Activated B cell treated with CpG ODN at 0.5 μM for 24 hours (primary cell): ENCODE measurements at regions not wholly inside any gene's neighbourhood (a gene's known extent, or its start where the extent isn't known, plus 50 kb on each side); places are given as distances from the start of the nearest gene placed in this dataset.

Experiments
- ATAC-seq: fragments of 200-7000 bp; cut with Tn5 transposase; one replicate; pipeline ENCODE4 v1.10.0; 2021; ENCODE audit warnings: low read depth, mild to moderate bottlenecking, moderate library complexity
- CTCF ChIA-PET: fragments of 350-600 bp; sonication (Branson Sonifier 250); formaldehyde crosslinking; loops from one replicate; lab custom pipeline; 2021; ENCODE audit warnings: antibody characterized with exemption; lab: Charles Lee
- POLR2A ChIA-PET: fragments of 350-600 bp; sonication (Branson Sonifier 250); formaldehyde crosslinking; loops from one replicate; lab custom pipeline; 2021; ENCODE audit warnings: antibody characterized with exemption; lab: Charles Lee
- DNase-seq: peaks from one replicate; pipeline ENCODE4 v3.0.0; 2022
- H3K27ac Mint-ChIP-seq: one replicate; pipeline ENCODE4 v1.8.0; 2020; ENCODE audit warnings: mixed read lengths
- H3K27me3 Mint-ChIP-seq: one replicate; pipeline ENCODE4 v1.8.0; 2021; ENCODE audit warnings: mixed read lengths
- H3K36me3 Mint-ChIP-seq: one replicate; pipeline ENCODE4 v1.8.0; 2021; ENCODE audit warnings: low read depth, mixed read lengths
- H3K4me1 Mint-ChIP-seq: one replicate; pipeline ENCODE4 v1.8.0; 2021; ENCODE audit warnings: mixed read lengths
- H3K4me3 Mint-ChIP-seq: one replicate; pipeline ENCODE4 v1.8.0; 2020; ENCODE audit warnings: mild to moderate bottlenecking, mixed read lengths
- H3K9me3 Mint-ChIP-seq: one replicate; pipeline ENCODE4 v1.8.0; 2020; ENCODE audit warnings: mixed read lengths
- intact Hi-C: fragments of 100-400 bp; cut with micrococcal nuclease; formaldehyde crosslinking; loops from one replicate; pipeline ENCODE4 v1.15.1; 2024
- TF ChIP-seq, protein P1 (sequence below): fragments of 200-600 bp; IDR thresholded peaks from one replicate; pipeline ENCODE4 v1.8.0; 2022; ENCODE audit warnings: antibody characterized with exemption, mild to moderate bottlenecking

DNA sequence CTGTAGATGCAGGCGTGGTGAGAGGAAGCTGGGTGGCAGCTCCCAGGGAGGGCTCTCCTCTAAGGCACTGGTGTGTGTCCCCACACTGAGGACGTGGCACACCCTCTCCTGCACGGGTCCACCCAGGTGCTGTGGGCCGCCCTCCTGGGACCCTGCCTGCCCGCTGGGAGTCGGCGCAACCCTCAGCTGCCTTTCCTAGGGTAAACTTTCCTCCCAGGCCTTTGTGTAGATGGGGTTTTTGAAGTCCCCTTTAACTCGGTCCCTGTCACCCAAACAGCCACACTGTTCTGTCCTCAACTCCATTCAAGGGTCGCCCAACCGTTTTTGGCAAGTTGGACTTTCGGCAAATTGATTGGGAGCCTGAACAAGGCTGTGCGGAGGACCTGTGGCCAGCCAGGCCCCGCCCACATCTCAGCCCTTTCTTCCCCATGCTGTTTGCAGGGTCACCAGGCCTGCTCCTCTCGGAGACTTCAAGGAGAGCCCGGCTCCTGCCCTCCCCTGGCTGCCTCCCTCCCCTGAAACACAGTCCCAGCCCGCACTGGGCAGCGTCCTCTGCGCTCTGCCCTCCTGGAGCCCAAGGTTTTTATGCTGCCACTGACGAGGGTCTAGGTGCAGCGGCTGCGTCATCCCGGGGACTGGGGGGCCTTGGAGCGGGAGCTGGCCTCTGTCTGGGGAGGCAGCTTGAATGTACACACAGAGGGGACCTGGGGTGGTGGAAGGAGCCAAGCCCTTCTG, 1126.2 kb downstream of the BRD1 start:
- Mint-ChIP-seq H3K36me3 (no peaks in the 10 kb centered on the region), H3K4me3 (no peak overlapping the region), H3K27ac (no peak overlapping the region), H3K4me1 (no peaks in the 10 kb centered on the region), H3K9me3 (no peaks in the 10 kb centered on the region), H3K27me3 (no peaks in the 10 kb centered on the region)
- ChIA-PET POLR2A (no interaction called here), CTCF (no interaction called here)
- intact Hi-C loops: no loop called here
- TF ChIP-seq, protein P1, sequence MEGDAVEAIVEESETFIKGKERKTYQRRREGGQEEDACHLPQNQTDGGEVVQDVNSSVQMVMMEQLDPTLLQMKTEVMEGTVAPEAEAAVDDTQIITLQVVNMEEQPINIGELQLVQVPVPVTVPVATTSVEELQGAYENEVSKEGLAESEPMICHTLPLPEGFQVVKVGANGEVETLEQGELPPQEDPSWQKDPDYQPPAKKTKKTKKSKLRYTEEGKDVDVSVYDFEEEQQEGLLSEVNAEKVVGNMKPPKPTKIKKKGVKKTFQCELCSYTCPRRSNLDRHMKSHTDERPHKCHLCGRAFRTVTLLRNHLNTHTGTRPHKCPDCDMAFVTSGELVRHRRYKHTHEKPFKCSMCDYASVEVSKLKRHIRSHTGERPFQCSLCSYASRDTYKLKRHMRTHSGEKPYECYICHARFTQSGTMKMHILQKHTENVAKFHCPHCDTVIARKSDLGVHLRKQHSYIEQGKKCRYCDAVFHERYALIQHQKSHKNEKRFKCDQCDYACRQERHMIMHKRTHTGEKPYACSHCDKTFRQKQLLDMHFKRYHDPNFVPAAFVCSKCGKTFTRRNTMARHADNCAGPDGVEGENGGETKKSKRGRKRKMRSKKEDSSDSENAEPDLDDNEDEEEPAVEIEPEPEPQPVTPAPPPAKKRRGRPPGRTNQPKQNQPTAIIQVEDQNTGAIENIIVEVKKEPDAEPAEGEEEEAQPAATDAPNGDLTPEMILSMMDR: no peak
- no peak for DNase-seq
- no peak for ATAC-seq

DNA sequence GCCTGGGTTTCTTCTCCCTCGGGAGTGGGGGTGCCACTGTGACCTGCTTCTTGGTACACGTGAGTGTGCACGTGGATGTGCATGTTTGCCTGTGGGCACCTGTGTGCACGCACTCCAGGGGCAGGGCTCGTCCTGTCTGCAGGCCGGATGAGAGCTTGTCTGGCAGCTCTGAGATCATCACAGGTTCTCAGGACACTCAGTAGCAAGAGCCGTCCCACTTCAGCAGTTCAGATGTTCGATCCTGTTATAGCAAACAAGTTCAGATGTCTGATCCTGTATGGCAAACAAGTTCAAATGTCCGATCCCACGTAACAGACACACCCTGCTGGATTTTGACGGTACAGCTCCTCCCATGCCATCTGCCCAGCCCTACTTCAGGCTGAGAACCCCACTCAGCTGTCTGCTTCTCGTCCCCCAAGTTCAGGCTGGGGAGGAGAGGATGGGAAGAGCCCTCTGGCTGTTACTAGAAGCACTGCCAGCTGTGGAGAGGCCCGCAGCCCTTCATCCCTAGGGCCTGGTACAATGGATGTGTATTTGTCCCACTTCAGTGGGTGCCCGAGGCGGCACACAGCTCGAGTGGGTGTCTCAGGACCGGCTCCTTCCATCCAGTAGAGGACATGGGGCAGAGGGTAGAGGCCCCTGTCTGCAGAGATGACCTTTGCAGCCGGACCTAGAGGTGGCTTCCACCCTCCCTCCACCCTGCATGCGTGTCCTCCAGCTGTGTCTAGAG, 1126.9 kb downstream of the BRD1 start:
- no peaks in the 10 kb centered on the region for H3K27me3 Mint-ChIP-seq
- ChIA-PET CTCF (no interaction called here), POLR2A (no interaction called here)
- H3K4me3 Mint-ChIP-seq: no peak overlapping the region
- TF ChIP-seq, protein P1: no peak
- no peak overlapping the region for H3K27ac Mint-ChIP-seq
- ATAC-seq (no peak), DNase-seq (no peak)
- intact Hi-C loops: no loop called here
- H3K9me3 Mint-ChIP-seq: no peaks in the 10 kb centered on the region
- H3K36me3 Mint-ChIP-seq: no peaks in the 10 kb centered on the region
- H3K4me1 Mint-ChIP-seq: no peaks in the 10 kb centered on the region

DNA sequence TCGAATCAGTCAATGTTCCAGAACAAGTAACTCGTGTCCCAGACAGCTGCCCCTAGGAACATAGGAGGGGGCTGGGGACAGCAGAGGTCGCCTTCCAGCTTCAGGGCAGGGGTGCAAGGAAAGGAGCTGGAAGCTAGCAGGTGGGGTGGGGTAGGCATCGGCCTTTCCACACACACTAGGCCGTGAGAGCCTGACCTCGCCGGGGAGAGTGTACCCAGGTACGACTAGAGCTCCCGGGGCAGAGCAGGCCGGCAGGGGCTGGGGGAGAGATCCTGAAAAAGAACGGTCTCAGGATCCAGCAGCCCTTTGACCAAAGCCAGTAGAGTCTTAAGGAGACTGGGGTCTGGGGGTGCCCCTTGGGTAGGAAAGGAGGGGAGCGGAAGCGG, 1127.5 kb downstream of the BRD1 start:
- intact Hi-C loops: no loop called here
- H3K36me3 Mint-ChIP-seq: no peaks in the 10 kb centered on the region
- ATAC-seq: no peak

DNA sequence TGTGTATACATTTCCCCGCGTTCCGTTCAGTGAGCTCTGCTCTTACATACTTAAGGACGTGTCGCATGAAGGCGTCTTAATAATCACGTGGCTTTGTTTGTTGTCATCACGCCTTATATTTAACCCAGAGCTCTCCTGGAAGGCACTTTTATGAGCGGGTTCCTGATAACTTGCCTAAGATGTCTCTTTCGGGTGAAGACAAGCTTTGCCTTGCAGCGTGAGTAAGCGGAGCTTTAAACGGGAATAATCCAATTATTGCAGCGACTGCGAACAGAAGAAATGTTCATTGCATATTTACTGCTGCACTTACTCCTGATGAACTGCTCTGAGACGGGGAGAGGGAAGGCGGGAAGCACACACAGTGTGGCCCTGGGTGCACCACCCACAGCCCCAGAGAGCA, 1128.2 kb downstream of the BRD1 start:
- H3K4me3 Mint-ChIP-seq: no peak overlapping the region
- no peaks in the 10 kb centered on the region for H3K4me1 Mint-ChIP-seq
- no peak for DNase-seq
- no peak overlapping the region for H3K27ac Mint-ChIP-seq
- POLR2A ChIA-PET: no interaction called here
- no peaks in the 10 kb centered on the region for H3K27me3 Mint-ChIP-seq
- H3K9me3 Mint-ChIP-seq: no peaks in the 10 kb centered on the region
- CTCF ChIA-PET: no interaction called here
- no peak for ATAC-seq
- intact Hi-C loops: no loop called here
- TF ChIP-seq, protein P1: no peak
- no peaks in the 10 kb centered on the region for H3K36me3 Mint-ChIP-seq

More for the DNA sequence above, 1127.5 kb downstream of the BRD1 start:
- Mint-ChIP-seq H3K27ac (no peak overlapping the region), H3K9me3 (no peaks in the 10 kb centered on the region), H3K4me1 (no peaks in the 10 kb centered on the region), H3K4me3 (no peak overlapping the region), H3K27me3 (no peaks in the 10 kb centered on the region)
- no peak for DNase-seq
- TF ChIP-seq, protein P1: no peak
- ChIA-PET POLR2A (no interaction called here), CTCF (no interaction called here)

DNA sequence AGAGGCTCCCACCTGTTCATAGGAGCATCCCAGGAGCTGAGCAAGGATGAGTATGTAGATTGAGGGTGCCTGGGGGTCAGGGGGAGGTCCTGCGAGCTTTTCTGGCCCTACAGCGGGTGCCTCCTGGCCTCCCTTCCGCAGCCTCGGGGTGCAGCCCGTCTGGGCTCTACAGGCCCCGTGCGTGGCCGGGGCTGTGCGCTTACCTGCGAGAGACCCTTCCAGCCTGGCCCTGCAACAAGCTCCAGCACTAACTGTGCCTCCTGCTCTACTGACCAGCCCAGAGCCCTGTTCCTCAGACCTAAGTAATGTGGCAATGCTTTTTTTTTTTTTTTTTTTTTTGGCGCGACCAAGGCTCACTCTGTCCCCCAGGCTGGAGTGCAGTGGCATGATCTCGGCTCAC, 1129.1 kb downstream of the BRD1 start:
- H3K27ac Mint-ChIP-seq: no peak overlapping the region
- CTCF ChIA-PET: no interaction called here

More for the DNA sequence above, 1129.1 kb downstream of the BRD1 start:
- no peaks in the 10 kb centered on the region for H3K36me3 Mint-ChIP-seq
- H3K4me1 Mint-ChIP-seq: no peaks in the 10 kb centered on the region
- H3K9me3 Mint-ChIP-seq: no peaks in the 10 kb centered on the region
- POLR2A ChIA-PET: no interaction called here
- H3K27me3 Mint-ChIP-seq: no peaks in the 10 kb centered on the region
- ATAC-seq (no peak), DNase-seq (no peak)
- intact Hi-C loops: no loop called here
- TF ChIP-seq, protein P1: no peak
- no peak overlapping the region for H3K4me3 Mint-ChIP-seq
